ENCODE measurements at regions not wholly inside any gene's neighbourhood (a gene's known extent, or its start where the extent isn't known, plus 50 kb on each side); places are given as distances from the start of the nearest gene placed in this dataset.

- Mint-ChIP-seq H3K4me3 (no peak overlapping the region), H3K9me3 (no peaks in the 10 kb centered on the region), H3K36me3 (no peaks in the 10 kb centered on the region), H3K27ac (no peak overlapping the region), H3K4me1 (ENCODE audit: unreplicated experiment) (peaks cover 31% of the 10 kb centered on the region), H3K27me3 (peaks cover 6% of the 10 kb centered on the region)
- DNase-seq (ENCODE audit: extremely low spot score, unreplicated experiment), result no peak
- no peak for TF ChIP-seq CTCF (conservative IDR thresholded peaks at IDR 0.05)
These were observed 448.0 kb upstream of the ANKRD30A start for GRCh38 chr10:36677431-36677768.

- no peaks in the 10 kb centered on the region for H3K36me3 Mint-ChIP-seq
These were observed 448.5 kb upstream of the ANKRD30A start for GRCh38 chr10:36676756-36677430.

GRCh38 chr10:36676321-36676720 is 449.1 kb upstream of the ANKRD30A start:
- no peak for DNase-seq (ENCODE audit: extremely low spot score, unreplicated experiment)
- Mint-ChIP-seq H3K36me3 (no peaks in the 10 kb centered on the region), H3K9me3 (no peaks in the 10 kb centered on the region), H3K27ac (no peak overlapping the region), H3K27me3 (peaks cover 9% of the 10 kb centered on the region), H3K4me1 (ENCODE audit: unreplicated experiment) (peaks cover 25% of the 10 kb centered on the region), H3K4me3 (no peak overlapping the region)
- TF ChIP-seq CTCF (conservative IDR thresholded peaks at IDR 0.05), result no peak

More at GRCh38 chr10:36676756-36677430, 448.5 kb upstream of the ANKRD30A start:
- TF ChIP-seq CTCF (conservative IDR thresholded peaks at IDR 0.05), result no peak
- no peak for DNase-seq (ENCODE audit: extremely low spot score, unreplicated experiment)
- H3K27ac Mint-ChIP-seq, result no peak overlapping the region
- H3K4me3 Mint-ChIP-seq, result no peak overlapping the region
- H3K4me1 Mint-ChIP-seq (ENCODE audit: unreplicated experiment), result peaks cover 27% of the 10 kb centered on the region
- no peaks in the 10 kb centered on the region for H3K9me3 Mint-ChIP-seq
- H3K27me3 Mint-ChIP-seq, result peaks cover 8% of the 10 kb centered on the region

- no peak for TF ChIP-seq CTCF (conservative IDR thresholded peaks at IDR 0.05)
- H3K36me3 Mint-ChIP-seq, result no peaks in the 10 kb centered on the region
- H3K27ac Mint-ChIP-seq, result no peak overlapping the region
- DNase-seq (ENCODE audit: extremely low spot score, unreplicated experiment), result no peak
- H3K27me3 Mint-ChIP-seq, result peaks cover 9% of the 10 kb centered on the region
- H3K9me3 Mint-ChIP-seq, result no peaks in the 10 kb centered on the region
- peaks cover 25% of the 10 kb centered on the region for H3K4me1 Mint-ChIP-seq (ENCODE audit: unreplicated experiment)
- H3K4me3 Mint-ChIP-seq, result no peak overlapping the region
These were observed 449.9 kb upstream of the ANKRD30A start for GRCh38 chr10:36675458-36675880.

GRCh38 chr10:36671607-36672006 is 453.8 kb upstream of the ANKRD30A start:
- no peak for TF ChIP-seq CTCF (conservative IDR thresholded peaks at IDR 0.05)
- Mint-ChIP-seq H3K27ac (no peak overlapping the region), H3K4me1 (ENCODE audit: unreplicated experiment) (peaks cover 17% of the 10 kb centered on the region), H3K27me3 (peaks cover 3% of the 10 kb centered on the region), H3K9me3 (no peaks in the 10 kb centered on the region), H3K36me3 (no peaks in the 10 kb centered on the region), H3K4me3 (no peak overlapping the region)
- no peak for DNase-seq (ENCODE audit: extremely low spot score, unreplicated experiment)

All from type B pancreatic cell (in vitro differentiated cells).